Thymus (tissue), 11 donors: ENCODE measurements at regions not wholly inside any gene's neighbourhood (a gene's known extent, or its start where the extent isn't known, plus 50 kb on each side); places are given as distances from the start of the nearest gene placed in this dataset.

Source experiments
- DNase-seq, 9 donors: peaks; one replicate each; pipeline ENCODE4 v3.0.0-alpha.2; 2013; ENCODE audit warnings: low spot score in 9 of 9, low read depth in 6 of 9, missing footprints in 1 of 9
- H3K27ac ChIP-seq, 2 donors: one replicate each; pipeline ENCODE4 v1.5.1; 2013; ENCODE audit warnings: control low read depth in 1 of 2, low read depth in 1 of 2, low read length in 1 of 2, mild to moderate bottlenecking in 1 of 2, moderate library complexity in 1 of 2
- H3K27me3 ChIP-seq, 2 donors: one replicate each; pipeline ENCODE4 v1.5.1; 2013; ENCODE audit warnings: low read length in 1 of 2; ENCODE audit not compliant: control insufficient read depth in 2 of 2, insufficient read depth in 1 of 2
- H3K36me3 ChIP-seq, 2 donors: one replicate each; pipeline ENCODE4 v1.5.1; 2013; ENCODE audit warnings: low read length in 1 of 2, mild to moderate bottlenecking in 1 of 2, moderate library complexity in 1 of 2; ENCODE audit not compliant: control insufficient read depth in 2 of 2, insufficient read depth in 2 of 2
- H3K4me1 ChIP-seq, 2 donors: one replicate each; pipeline ENCODE4 v1.5.1; 2013; ENCODE audit warnings: low read length in 2 of 2; ENCODE audit not compliant: control insufficient read depth in 2 of 2, insufficient read depth in 2 of 2
- H3K4me3 ChIP-seq, 2 donors: one replicate each; pipeline ENCODE4 v1.5.1; 2013; ENCODE audit warnings: low read length in 2 of 2, control low read depth in 1 of 2, mild to moderate bottlenecking in 1 of 2
- H3K9me3 ChIP-seq, 2 donors: one replicate each; pipeline ENCODE4 v1.5.1; 2013; ENCODE audit warnings: low read length in 1 of 2, mild to moderate bottlenecking in 1 of 2; ENCODE audit not compliant: control insufficient read depth in 2 of 2, insufficient read depth in 1 of 2
- whole genome bisulfite sequencing: extraction: QIAGEN DNeasy Blood & Tissue Kit; methylation state at CpG from one replicate; pipeline ENCODE4 v1.1.7; 2013; 5-methylcytosine and 5-hydroxymethylcytosine counted together
- donor health status: healthy.

DNA sequence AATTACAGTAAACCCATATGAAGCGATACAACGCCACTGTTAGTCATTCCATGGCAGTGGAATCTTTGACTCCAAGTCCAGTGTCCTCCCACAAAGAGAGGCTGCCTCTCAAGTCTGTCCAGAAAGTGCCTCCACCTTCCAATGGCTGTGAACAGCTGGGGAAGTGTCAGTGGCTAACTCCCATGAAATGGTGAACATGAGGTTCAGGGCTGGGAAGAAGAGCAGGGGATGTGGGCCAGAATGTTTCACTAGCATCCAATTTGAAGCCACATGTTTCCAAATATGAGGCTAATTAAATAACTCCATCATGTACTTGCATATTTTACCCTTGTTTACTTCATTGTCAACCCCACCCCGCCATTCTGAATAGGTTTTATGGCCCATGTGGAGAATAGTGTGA is 53.1 kb upstream of the CHST15 start:
- Histone ChIP-seq H3K27ac (no peak overlapping the region), H3K4me3 (no peak overlapping the region), H3K4me1 (peaks cover 5 to 24% of the 10 kb centered on the region in 2 donors), H3K36me3 (no peaks in the 10 kb centered on the region), H3K27me3 (peaks cover 0 to 9% of the 10 kb centered on the region in 2 donors), H3K9me3 (no peaks in the 10 kb centered on the region)
- 96% methylated on average over 3 of the region's 3 CpGs for WGBS
- no peak for DNase-seq

DNA sequence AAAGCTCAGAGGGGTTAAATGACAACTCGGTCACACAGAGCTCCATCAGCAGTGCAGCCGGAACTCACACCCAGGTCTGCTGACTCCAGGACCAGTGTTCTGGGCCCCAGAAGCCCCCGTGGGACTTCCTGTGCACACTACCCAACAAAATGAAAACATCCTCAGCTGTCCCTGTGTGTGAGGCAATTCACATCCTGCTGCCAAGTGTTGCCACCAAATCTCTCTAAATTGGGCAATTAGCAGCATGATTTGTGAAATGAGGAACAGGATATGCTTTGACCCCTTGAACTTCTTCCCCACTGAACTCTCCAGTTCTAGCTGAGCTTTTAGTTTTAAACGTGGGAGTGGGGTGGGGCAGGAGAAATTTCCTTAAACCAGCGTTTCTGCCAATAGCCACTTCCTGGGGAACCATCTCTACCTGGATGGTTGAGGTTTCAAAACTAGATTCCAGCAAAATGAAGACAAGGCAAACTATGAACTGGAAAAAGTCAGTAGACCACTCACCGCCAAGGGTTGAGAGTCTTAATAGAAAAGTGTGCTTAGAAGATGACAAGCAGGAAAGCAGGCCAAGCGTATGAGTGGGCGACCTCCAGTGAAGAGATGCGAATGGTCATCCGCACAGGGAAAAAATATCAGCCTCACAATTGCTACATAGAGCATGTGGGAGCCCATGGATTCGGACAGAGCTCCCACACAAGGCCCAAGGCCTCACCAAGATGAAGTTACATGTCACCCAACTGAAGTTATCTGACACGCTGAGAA is 51.9 kb upstream of the CHST15 start:
- peak in 1 of 9 donors; percentile 28 for DNase-seq
- Histone ChIP-seq H3K4me1 (peaks cover 5 to 21% of the 10 kb centered on the region in 2 donors), H3K27ac (no peak overlapping the region), H3K36me3 (no peaks in the 10 kb centered on the region), H3K27me3 (no peaks in the 10 kb centered on the region), H3K9me3 (no peaks in the 10 kb centered on the region), H3K4me3 (no peak overlapping the region)
- WGBS: 67% methylated on average over 12 of the region's 12 CpGs

DNA sequence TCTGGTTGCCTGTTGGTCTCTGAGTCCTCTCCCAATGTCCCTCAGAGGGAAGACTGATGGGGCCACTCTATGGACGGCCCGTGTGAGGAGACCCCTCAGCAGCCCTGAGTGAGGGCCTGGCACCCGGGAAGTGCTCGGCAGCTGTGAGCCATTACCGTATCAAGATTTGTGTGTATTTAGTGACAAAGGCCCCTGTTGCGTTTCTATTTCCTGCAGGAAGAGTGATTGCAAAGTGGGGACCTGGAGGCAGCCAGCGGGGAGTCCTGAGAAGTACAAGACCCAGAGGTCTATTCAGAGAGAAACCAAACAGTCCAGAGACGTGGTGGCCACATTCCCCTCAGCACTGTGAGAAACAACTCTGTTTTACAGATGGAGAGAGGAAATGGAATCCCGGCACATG is 51.1 kb upstream of the CHST15 start:
- H3K4me1 ChIP-seq: peaks cover 2 to 15% of the 10 kb centered on the region in 2 donors

DNA sequence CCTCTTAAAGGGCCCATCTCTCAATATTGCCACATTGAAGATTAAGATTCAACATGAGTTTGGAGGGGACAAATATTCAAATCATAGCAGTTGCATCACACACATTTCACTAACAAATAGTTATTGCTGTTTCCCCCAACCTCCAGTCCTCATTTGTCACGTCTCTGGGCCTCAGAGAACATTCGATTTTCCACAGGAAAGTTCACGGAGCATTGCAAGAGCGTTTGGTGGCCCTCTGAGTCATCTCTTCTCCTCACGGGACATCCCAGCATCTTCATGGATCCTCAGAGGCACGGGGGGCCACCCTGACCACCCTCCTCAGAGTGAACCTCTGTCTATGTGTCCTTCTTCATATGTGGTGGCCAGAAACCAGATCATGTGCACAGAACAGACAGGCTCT is 50.3 kb upstream of the CHST15 start:
- Histone ChIP-seq H3K4me1 (peaks cover 0 to 8% of the 10 kb centered on the region in 2 donors), H3K27ac (no peak overlapping the region), H3K4me3 (no peak overlapping the region), H3K9me3 (no peaks in the 10 kb centered on the region), H3K36me3 (no peaks in the 10 kb centered on the region), H3K27me3 (peaks cover 0 to 3% of the 10 kb centered on the region in 2 donors)
- DNase-seq: no peak
- 98% methylated on average over 6 of the region's 6 CpGs for WGBS

More for the DNA sequence above, 51.1 kb upstream of the CHST15 start:
- 94% methylated on average over 9 of the region's 9 CpGs for WGBS
- H3K9me3 ChIP-seq: no peaks in the 10 kb centered on the region
- H3K27me3 ChIP-seq: peaks cover 0 to 3% of the 10 kb centered on the region in 2 donors
- H3K4me3 ChIP-seq: no peak overlapping the region
- no peaks in the 10 kb centered on the region for H3K36me3 ChIP-seq
- H3K27ac ChIP-seq: no peak overlapping the region
- no peak for DNase-seq
